ENCODE measurements at regions not wholly inside any gene's neighbourhood (a gene's known extent, or its start where the extent isn't known, plus 50 kb on each side); places are given as distances from the start of the nearest gene placed in this dataset.

GRCh38 chr2:175686002-175686401, 316.1 kb downstream of the LNPK start:
- TF ChIP-seq CTCF (IDR thresholded peaks at IDR 0.05) (no peak), POLR2AphosphoS5 (IDR thresholded peaks at IDR 0.05) (no peak)
